Choroid plexus epithelial cell (primary cell): ENCODE measurements at regions not wholly inside any gene's neighbourhood (a gene's known extent, or its start where the extent isn't known, plus 50 kb on each side); places are given as distances from the start of the nearest gene placed in this dataset.

Experiments used
- DNase-seq: peaks from one replicate; pipeline ENCODE4 v3.0.0-alpha.2; 2010; ENCODE audit warnings: low read depth
- H3K4me3 ChIP-seq: 2 replicates; pipeline ENCODE4 v1.5.1; 2011; ENCODE audit warnings: low read depth, mild to moderate bottlenecking, control low read depth, low read length, moderate library complexity
- TF ChIP-seq, protein P1 (sequence below): conservative IDR thresholded peaks from 2 replicates; pipeline ENCODE4 v1.5.1; 2011; ENCODE audit warnings: low read depth, mild to moderate bottlenecking, control low read depth, inconsistent platforms, low read length, moderate library complexity

DNA sequence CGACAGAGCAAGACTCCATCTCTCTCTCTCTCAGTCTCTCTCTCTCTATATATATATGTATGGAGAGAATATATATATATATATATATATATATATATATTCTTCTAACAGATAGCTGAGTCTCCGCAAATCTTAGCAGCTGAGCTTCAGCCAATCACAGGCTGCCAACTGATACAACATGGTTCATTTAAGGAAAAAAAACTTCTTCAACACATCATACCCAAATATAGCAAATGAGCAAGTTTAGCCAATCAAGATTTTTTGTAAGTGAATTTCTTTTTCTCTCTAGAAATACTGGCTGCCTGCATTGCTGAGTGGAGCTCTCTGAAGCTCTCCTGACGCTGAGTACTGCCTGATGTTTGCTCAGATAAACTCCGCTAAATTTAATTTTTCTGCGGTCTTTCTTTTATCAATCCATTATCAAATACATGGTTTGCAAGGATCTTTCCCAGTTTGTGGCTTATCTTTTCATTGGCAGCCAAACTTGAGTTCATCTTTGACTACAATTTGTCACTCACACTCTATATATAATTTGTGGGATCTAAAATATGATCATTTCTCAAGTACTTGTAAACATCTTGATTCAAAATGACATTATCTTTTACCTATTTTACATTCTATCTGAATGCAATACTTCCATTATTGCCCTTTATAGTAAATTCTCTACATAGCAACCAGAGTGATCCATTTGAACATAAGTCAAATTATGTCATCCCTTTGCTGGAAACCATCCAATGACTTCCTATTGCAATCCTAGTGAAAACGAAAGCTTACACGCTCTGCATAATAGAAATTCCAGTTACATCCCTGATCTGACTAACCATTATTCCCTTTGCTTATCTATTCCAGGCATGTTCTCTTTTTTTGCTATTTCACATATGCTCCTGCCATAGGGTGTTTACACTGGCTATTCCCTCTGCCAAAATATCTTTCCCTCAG, 2131.7 kb downstream of the MRPL39 start:
- TF ChIP-seq, protein P1, sequence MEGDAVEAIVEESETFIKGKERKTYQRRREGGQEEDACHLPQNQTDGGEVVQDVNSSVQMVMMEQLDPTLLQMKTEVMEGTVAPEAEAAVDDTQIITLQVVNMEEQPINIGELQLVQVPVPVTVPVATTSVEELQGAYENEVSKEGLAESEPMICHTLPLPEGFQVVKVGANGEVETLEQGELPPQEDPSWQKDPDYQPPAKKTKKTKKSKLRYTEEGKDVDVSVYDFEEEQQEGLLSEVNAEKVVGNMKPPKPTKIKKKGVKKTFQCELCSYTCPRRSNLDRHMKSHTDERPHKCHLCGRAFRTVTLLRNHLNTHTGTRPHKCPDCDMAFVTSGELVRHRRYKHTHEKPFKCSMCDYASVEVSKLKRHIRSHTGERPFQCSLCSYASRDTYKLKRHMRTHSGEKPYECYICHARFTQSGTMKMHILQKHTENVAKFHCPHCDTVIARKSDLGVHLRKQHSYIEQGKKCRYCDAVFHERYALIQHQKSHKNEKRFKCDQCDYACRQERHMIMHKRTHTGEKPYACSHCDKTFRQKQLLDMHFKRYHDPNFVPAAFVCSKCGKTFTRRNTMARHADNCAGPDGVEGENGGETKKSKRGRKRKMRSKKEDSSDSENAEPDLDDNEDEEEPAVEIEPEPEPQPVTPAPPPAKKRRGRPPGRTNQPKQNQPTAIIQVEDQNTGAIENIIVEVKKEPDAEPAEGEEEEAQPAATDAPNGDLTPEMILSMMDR: no peak
- no peak overlapping the region for H3K4me3 ChIP-seq
- no peak for DNase-seq

DNA sequence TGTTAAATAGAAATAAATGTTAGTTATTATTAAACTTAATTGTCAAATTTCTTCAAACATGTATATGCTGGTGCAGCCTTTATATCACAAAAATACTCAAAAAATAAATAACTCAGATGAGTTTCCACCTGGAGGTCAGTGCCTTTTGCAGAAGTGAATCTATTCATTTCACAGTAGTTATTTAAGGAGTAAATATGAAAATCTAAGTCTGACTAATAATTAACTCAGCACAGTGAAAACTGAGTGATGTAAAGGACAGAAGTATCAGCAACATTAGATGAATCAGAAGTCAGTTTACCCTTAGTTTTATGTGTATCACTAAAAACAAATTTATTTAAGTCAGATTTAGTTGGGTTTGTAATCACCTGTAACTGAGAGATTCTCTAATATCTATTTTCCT, 2135.4 kb downstream of the MRPL39 start:
- TF ChIP-seq, protein P1: no peak

DNA sequence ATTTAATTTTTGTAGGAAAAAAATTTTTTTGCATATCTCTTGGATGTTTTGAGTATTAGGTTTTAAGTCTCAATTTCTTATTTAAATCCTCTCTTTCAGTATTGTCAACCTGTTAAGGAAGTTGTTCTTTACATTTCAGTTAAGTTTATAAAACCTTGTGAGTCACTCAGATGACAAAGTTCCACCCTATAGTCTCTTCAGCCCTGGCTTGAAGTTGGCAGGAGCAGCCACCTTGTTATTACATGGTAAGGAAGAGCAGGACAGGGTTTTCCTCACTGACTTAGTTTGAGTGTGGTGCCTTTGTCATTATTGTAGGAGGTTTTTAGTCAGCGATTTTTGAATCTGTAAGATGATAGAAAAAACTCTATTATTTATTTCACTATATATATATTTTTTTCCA, 2143.9 kb downstream of the MRPL39 start:
- TF ChIP-seq, protein P1: no peak
- no peak for DNase-seq

More for the DNA sequence above, 2135.4 kb downstream of the MRPL39 start:
- no peak for DNase-seq
- H3K4me3 ChIP-seq: no peak overlapping the region

DNA sequence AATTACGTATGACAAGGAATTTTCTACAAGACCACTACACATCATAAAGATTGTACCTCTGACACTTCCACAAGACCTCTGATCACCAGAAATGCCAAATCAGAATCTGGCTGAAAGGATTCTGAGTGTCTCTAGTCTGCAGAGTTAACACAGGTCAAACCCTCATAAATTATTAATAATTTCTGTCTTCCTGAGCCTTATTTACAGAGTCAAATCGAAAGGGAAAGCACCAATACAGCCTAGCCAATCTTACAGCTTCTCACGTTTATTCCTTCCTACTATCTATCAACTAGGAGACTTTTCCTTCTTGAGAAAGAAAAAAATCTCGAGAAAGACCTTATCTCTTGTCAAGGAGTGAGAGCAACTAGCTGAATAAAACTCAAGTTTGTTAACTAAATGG, 2151.6 kb downstream of the MRPL39 start:
- no peak for DNase-seq
- TF ChIP-seq, protein P1: no peak
- H3K4me3 ChIP-seq: no peak overlapping the region

More for the DNA sequence above, 2143.9 kb downstream of the MRPL39 start:
- H3K4me3 ChIP-seq: no peak overlapping the region

DNA sequence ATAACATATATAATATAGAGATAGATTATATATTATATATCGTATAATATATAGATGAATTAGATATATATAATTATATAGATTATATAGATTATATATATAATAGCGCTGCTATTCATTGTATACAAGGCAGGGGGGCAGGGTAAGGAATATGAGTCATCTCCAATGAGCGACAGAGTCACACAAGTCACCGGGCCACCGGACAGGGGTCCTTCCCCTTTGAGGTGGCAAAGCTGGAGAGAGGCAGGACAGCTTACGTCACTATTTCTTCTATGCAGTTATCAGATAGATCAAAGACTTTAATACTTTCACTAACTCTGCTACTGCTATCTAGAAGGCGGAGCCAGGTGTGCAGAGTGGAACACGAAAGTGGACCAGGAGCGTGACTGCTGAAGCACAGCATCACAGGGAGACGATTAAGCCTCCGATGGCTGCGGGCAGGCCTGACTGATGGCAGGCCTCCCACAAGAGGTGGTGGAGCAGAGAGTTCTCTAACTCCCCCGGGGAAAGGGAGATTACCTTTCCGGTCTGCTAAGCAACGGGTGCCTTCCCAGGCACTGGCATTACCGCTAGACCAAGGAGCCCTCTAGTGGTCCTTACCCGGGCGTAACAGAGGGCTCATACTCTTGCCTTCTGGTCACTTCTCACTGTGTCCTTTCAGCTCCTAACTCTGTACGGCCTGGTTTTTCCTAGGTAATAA, 2154.7 kb downstream of the MRPL39 start:
- no peak for DNase-seq
- TF ChIP-seq, protein P1: no peak
- H3K4me3 ChIP-seq: no peak overlapping the region

DNA sequence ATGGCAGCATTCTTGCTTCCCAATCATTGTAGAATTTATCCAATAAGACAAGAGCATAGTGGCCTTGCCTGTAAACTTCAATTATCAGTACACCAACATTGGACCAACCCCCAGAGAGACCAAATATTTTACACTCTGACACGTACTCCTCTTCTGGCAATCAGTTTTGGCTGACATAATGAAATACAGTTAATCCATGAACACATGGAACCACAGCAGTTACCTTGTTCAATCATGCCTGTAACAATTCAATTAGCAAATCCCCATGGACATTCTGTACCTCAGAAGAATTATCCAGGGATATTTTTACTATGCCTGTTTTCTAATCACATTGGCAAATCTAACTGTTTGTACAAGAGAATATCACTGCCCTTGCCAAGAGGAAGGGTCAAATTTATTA, 2162.0 kb downstream of the MRPL39 start:
- no peak for DNase-seq
- TF ChIP-seq, protein P1: no peak
- no peak overlapping the region for H3K4me3 ChIP-seq
